ENCODE measurements at regions not wholly inside any gene's neighbourhood (a gene's known extent, or its start where the extent isn't known, plus 50 kb on each side); places are given as distances from the start of the nearest gene placed in this dataset.

DNA sequence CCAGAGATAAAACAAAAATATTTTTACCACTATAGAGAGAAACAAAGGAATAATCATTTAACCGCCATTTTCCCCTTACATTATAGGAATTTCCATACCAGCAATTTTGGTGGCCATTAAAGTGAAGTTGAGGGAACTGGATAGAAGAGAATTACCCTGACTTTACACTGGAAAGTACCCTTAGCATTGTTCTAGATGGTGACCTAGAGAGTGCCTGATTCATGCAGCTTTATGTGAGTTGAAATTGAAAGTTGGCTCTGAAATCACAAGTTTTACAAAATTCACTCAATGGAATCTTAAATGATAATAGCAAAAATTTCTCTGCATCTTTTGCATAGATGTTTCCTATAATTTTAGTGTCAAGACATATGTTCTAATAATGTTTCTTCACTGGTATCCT lies 55.7 kb upstream of the PREP start:
- TF ChIP-seq, protein P1, sequence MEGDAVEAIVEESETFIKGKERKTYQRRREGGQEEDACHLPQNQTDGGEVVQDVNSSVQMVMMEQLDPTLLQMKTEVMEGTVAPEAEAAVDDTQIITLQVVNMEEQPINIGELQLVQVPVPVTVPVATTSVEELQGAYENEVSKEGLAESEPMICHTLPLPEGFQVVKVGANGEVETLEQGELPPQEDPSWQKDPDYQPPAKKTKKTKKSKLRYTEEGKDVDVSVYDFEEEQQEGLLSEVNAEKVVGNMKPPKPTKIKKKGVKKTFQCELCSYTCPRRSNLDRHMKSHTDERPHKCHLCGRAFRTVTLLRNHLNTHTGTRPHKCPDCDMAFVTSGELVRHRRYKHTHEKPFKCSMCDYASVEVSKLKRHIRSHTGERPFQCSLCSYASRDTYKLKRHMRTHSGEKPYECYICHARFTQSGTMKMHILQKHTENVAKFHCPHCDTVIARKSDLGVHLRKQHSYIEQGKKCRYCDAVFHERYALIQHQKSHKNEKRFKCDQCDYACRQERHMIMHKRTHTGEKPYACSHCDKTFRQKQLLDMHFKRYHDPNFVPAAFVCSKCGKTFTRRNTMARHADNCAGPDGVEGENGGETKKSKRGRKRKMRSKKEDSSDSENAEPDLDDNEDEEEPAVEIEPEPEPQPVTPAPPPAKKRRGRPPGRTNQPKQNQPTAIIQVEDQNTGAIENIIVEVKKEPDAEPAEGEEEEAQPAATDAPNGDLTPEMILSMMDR (IDR thresholded peaks at IDR 0.05) = no peak
- TF ChIP-seq POLR2A (IDR thresholded peaks at IDR 0.05) = no peak
